ENCODE measurements at regions not wholly inside any gene's neighbourhood (a gene's known extent, or its start where the extent isn't known, plus 50 kb on each side); places are given as distances from the start of the nearest gene placed in this dataset.

- no peak overlapping the region for H3K27ac ChIP-seq (ENCODE audit: low read length)
- no peak for TF ChIP-seq CTCF (IDR thresholded peaks at IDR 0.05)
- H3K4me3 ChIP-seq (ENCODE audit: low read length), result no peak overlapping the region
- no peaks in the 10 kb centered on the region for H3K4me1 Mint-ChIP-seq
- no peaks in the 10 kb centered on the region for H3K27me3 ChIP-seq (ENCODE audit: control insufficient read depth, insufficient read depth, low read length)
- H3K27ac Mint-ChIP-seq, result no peak overlapping the region
- H3K36me3 ChIP-seq (ENCODE audit: control insufficient read depth, insufficient read depth, low read length), result no peaks in the 10 kb centered on the region
- H3K9me3 Mint-ChIP-seq, result peaks cover 0 to 2% of the 10 kb centered on the region in 2 donors
- intact Hi-C loops (cut with micrococcal nuclease), result no loop called here
- H3K36me3 Mint-ChIP-seq, result no peaks in the 10 kb centered on the region
- DNase-seq (no peak), ATAC-seq (no peak)
- no peaks in the 10 kb centered on the region for H3K9me3 ChIP-seq (ENCODE audit: control insufficient read depth, insufficient read depth, low read length)
- H3K4me1 ChIP-seq (ENCODE audit: control insufficient read depth, insufficient read depth, low read length), result no peaks in the 10 kb centered on the region
- H3K4me3 Mint-ChIP-seq, result no peak overlapping the region
- no peaks in the 10 kb centered on the region for H3K27me3 Mint-ChIP-seq (ENCODE audit: low read depth in 2 of 2)
These were observed 604.0 kb downstream of the ISL1 start for GRCh38 chr5:51987239-51987638.

GRCh38 chr5:51987669-51988209, 604.5 kb downstream of the ISL1 start:
- no peak for TF ChIP-seq CTCF (IDR thresholded peaks at IDR 0.05)
- no peaks in the 10 kb centered on the region for H3K4me1 Mint-ChIP-seq
- 90% methylated on average over 2 of the region's 2 CpGs for WGBS (ENCODE audit: insufficient coverage)
- H3K4me3 Mint-ChIP-seq, result no peak overlapping the region
- intact Hi-C loops (cut with micrococcal nuclease), result no loop called here
- H3K27me3 Mint-ChIP-seq (ENCODE audit: low read depth in 2 of 2), result no peaks in the 10 kb centered on the region
- H3K36me3 Mint-ChIP-seq, result no peaks in the 10 kb centered on the region
- H3K4me3 ChIP-seq (ENCODE audit: low read length), result no peak overlapping the region
- no peaks in the 10 kb centered on the region for H3K4me1 ChIP-seq (ENCODE audit: control insufficient read depth, insufficient read depth, low read length)
- no peak overlapping the region for H3K27ac ChIP-seq (ENCODE audit: low read length)
- H3K9me3 ChIP-seq (ENCODE audit: control insufficient read depth, insufficient read depth, low read length), result no peaks in the 10 kb centered on the region
- DNase-seq, result no peak
- H3K9me3 Mint-ChIP-seq, result peaks cover 0 to 2% of the 10 kb centered on the region in 2 donors
- ATAC-seq, result no peak
- H3K27ac Mint-ChIP-seq, result no peak overlapping the region
- H3K27me3 ChIP-seq (ENCODE audit: control insufficient read depth, insufficient read depth, low read length), result no peaks in the 10 kb centered on the region
- H3K36me3 ChIP-seq (ENCODE audit: control insufficient read depth, insufficient read depth, low read length), result no peaks in the 10 kb centered on the region

- WGBS (ENCODE audit: insufficient coverage), result 81% methylated on average over 6 of the region's 6 CpGs
These were observed 605.4 kb downstream of the ISL1 start for GRCh38 chr5:51988634-51989033.

More at GRCh38 chr5:51988634-51989033, 605.4 kb downstream of the ISL1 start:
- no peak for ATAC-seq
- H3K9me3 Mint-ChIP-seq, result peaks cover 3 to 5% of the 10 kb centered on the region in 2 donors
- no peak overlapping the region for H3K27ac Mint-ChIP-seq
- TF ChIP-seq CTCF (IDR thresholded peaks at IDR 0.05), result no peak
- intact Hi-C loops (cut with micrococcal nuclease), result no loop called here
- H3K27me3 Mint-ChIP-seq (ENCODE audit: low read depth in 2 of 2), result no peaks in the 10 kb centered on the region
- Histone ChIP-seq H3K36me3 (ENCODE audit: control insufficient read depth, insufficient read depth, low read length) (no peaks in the 10 kb centered on the region), H3K9me3 (ENCODE audit: control insufficient read depth, insufficient read depth, low read length) (no peaks in the 10 kb centered on the region), H3K4me1 (ENCODE audit: control insufficient read depth, insufficient read depth, low read length) (no peaks in the 10 kb centered on the region), H3K4me3 (ENCODE audit: low read length) (no peak overlapping the region), H3K27ac (ENCODE audit: low read length) (no peak overlapping the region), H3K27me3 (ENCODE audit: control insufficient read depth, insufficient read depth, low read length) (no peaks in the 10 kb centered on the region)
- H3K4me1 Mint-ChIP-seq, result no peaks in the 10 kb centered on the region
- no peak for DNase-seq
- H3K4me3 Mint-ChIP-seq, result no peak overlapping the region
- no peaks in the 10 kb centered on the region for H3K36me3 Mint-ChIP-seq

Data from natural killer cell (primary cell).